ENCODE measurements at regions not wholly inside any gene's neighbourhood (a gene's known extent, or its start where the extent isn't known, plus 50 kb on each side); places are given as distances from the start of the nearest gene placed in this dataset.

DNA sequence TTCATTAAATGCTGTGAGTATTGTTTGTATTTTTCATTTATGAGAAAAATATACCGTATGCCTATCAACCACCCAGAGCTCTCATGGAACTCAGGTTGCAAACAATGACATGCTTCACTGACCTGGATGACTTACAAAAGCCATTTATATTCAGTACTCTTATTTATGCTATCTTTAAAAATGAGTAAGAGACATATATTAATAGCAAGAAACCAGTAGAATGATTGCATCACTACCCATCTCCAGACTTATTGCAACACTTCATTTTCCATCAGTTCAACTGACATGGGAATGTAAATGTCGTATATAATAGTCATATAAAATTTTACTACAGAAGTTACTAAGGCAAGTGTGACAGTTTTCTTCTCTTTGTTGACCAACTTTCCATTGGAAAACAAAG, 69.1 kb downstream of the OTP start:
- H3K27ac ChIP-seq, result no peak overlapping the region
- no peak for TF ChIP-seq ZFX (IDR thresholded peaks at IDR 0.05; ENCODE audit: borderline replicate concordance)
- TF ChIP-seq, protein P1, sequence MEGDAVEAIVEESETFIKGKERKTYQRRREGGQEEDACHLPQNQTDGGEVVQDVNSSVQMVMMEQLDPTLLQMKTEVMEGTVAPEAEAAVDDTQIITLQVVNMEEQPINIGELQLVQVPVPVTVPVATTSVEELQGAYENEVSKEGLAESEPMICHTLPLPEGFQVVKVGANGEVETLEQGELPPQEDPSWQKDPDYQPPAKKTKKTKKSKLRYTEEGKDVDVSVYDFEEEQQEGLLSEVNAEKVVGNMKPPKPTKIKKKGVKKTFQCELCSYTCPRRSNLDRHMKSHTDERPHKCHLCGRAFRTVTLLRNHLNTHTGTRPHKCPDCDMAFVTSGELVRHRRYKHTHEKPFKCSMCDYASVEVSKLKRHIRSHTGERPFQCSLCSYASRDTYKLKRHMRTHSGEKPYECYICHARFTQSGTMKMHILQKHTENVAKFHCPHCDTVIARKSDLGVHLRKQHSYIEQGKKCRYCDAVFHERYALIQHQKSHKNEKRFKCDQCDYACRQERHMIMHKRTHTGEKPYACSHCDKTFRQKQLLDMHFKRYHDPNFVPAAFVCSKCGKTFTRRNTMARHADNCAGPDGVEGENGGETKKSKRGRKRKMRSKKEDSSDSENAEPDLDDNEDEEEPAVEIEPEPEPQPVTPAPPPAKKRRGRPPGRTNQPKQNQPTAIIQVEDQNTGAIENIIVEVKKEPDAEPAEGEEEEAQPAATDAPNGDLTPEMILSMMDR (IDR thresholded peaks at IDR 0.05), result no peak

DNA sequence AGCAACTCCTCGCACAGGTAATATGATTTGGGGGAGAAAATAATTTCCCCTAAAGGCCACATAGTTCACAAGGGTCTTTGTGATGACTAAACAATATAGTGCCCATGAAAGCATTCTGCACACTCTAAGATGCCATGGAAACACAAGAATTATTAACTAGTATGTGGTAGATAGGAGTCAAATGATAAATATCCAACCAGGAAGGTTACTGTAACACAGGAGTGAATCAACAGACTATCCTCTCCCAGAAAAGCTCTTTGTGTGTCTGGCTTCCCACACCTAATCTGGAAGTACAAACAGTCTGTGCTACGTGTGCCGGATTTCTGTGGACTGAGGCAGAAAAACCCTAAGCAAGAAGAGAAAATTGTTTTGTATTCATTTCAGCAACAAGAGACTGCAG, 70.0 kb downstream of the OTP start:
- no peak overlapping the region for H3K27ac ChIP-seq
- TF ChIP-seq ZFX (IDR thresholded peaks at IDR 0.05; ENCODE audit: borderline replicate concordance), result no peak
- TF ChIP-seq, protein P1 (IDR thresholded peaks at IDR 0.05), result no peak

DNA sequence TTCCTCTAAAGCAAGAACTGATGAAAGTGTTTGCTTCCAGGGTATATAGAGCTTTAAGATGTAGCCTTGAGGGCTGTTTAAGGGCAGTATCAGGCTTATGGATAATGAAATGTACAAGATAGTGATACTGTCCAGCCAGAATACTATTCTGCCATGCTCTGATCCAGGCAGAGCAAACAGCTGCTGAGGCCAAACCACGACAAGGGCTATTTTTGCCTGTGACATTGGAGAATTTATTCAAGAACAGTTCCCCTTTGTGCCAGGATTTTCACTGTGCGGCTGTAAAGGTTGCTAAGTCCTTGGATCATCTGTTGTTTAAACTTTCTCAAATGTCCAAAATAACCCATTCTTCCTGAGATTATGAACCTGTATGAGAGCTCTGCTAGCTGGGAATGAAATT, 70.4 kb downstream of the OTP start:
- no peak overlapping the region for H3K27ac ChIP-seq
- no peak for TF ChIP-seq ZFX (IDR thresholded peaks at IDR 0.05; ENCODE audit: borderline replicate concordance)
- TF ChIP-seq, protein P1 (IDR thresholded peaks at IDR 0.05), result no peak

DNA sequence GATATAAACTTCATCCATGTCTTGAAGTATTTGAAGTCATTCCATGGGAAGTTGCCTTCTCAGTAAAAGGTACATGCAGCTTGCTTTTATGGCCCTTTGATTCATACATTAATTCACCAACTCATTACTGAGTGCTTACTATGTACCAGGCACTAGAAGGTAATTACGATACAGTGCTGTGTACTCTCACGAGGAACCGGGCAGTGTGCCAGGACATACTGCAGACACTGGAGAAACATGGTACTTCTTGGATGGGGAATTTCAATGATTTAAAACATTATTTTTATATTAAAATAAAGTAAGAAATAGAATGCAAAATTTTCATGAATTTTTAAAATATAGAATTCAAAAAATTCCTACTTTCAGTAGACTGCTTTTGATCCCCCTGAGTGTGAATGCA, 71.4 kb upstream of the WDR41 start:
- no peak for TF ChIP-seq ZFX (IDR thresholded peaks at IDR 0.05; ENCODE audit: borderline replicate concordance)
- TF ChIP-seq, protein P1 (IDR thresholded peaks at IDR 0.05), result no peak

DNA sequence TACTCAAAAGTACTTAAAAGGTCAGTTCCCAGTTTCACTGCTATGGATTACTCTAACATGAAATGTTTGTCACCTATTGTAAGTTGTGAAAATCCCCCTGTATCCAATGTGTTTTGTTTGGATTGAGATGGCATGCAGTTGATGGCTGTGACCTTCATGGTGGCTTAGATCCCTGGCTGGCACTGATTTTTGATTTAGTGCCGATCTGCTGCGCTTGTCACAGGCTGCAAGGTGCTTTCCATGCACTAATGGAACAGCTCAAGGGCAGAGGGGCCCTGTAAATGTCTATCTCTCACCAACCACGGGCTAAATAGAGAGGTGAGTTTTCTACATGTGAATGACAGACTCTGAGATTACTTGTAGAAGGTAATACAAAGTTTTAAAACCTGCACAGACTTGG, 69.8 kb upstream of the WDR41 start:
- TF ChIP-seq, protein P1 (IDR thresholded peaks at IDR 0.05), result no peak
- no peak for TF ChIP-seq ZFX (IDR thresholded peaks at IDR 0.05; ENCODE audit: borderline replicate concordance)
- H3K27ac ChIP-seq, result no peak overlapping the region

More for the DNA sequence above, 71.4 kb upstream of the WDR41 start:
- no peak overlapping the region for H3K27ac ChIP-seq

DNA sequence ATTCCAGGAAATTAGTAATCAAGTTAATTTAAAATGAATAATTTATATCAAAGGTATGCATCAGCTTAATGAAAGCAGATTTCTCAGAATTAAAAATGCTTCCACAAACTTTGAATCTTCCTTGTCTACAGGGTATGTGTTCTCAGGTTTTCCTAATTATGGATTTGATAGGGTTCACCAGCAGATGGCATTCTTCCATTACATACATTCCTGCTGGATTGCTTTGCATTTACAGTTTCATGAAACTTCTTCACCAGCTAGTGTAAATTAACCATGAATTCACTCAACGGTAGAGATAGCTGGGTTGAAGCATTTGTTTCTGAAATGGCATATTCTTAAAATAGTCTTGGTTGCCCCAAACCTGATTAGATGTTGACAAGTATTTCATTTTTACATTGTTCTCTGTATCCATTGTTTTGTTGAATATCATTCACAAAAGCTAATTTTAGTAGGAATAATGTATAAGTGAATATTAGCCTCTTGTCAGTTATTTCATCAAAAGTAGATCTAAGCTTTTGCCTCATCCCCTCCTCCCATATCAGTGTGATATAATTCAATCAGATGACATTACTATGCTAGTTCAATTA, 68.7 kb upstream of the WDR41 start:
- no peak overlapping the region for H3K27ac ChIP-seq
- TF ChIP-seq ZFX (IDR thresholded peaks at IDR 0.05; ENCODE audit: borderline replicate concordance), result no peak
- TF ChIP-seq, protein P1 (IDR thresholded peaks at IDR 0.05), result peak; percentile 81

DNA sequence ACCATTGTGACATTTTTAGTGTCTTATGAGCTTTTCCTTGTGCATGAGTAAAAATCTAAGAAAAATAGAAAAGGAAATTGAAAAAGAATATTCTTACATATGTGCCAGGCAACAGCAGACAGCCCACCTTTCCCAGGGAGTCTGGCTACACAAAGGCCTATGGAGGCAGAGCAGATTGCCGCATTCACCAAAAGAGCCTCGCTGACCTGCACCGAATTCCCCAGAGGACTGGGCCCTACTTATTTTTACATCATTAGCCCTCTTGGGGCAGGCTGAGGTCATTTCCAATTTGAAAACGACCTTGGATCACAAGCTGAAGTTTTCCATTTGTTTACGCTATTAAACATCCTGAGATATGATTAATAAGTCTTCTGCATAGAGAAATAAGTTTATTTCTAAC, 66.2 kb upstream of the WDR41 start:
- H3K27ac ChIP-seq, result no peak overlapping the region
- TF ChIP-seq, protein P1 (IDR thresholded peaks at IDR 0.05), result no peak
- TF ChIP-seq ZFX (IDR thresholded peaks at IDR 0.05; ENCODE audit: borderline replicate concordance), result no peak
